H9 (cell line): ENCODE measurements at regions not wholly inside any gene's neighbourhood (a gene's known extent, or its start where the extent isn't known, plus 50 kb on each side); places are given as distances from the start of the nearest gene placed in this dataset.

Experiments
- DNase-seq: peaks from one replicate; pipeline ENCODE4 v3.0.0-alpha.2; 2017
- H2AFZ ChIP-seq: one replicate; pipeline ENCODE4 v1.6.1; 2013; ENCODE audit warnings: mild to moderate bottlenecking, low read length, control low read depth, moderate library complexity
- H2AK5ac ChIP-seq: 2 replicates; pipeline ENCODE4 v1.6.1; 2013; ENCODE audit warnings: low read length, control low read depth, mixed read lengths; ENCODE audit not compliant: insufficient read length
- H2BK120ac ChIP-seq: one replicate; pipeline ENCODE4 v1.6.1; 2013; ENCODE audit warnings: low read depth, mild to moderate bottlenecking, low read length, control low read depth, inconsistent platforms; ENCODE audit not compliant: poor library complexity, severe bottlenecking
- H2BK12ac ChIP-seq: 2 replicates; pipeline ENCODE4 v1.6.1; 2013; ENCODE audit warnings: low read length, control low read depth, mixed read lengths, low read depth; ENCODE audit not compliant: insufficient read length
- H2BK15ac ChIP-seq: 2 replicates; pipeline ENCODE4 v1.6.1; 2013; ENCODE audit warnings: low read depth, low read length, control low read depth
- H2BK20ac ChIP-seq: one replicate; pipeline ENCODE4 v1.6.1; 2013; ENCODE audit warnings: low read depth, mild to moderate bottlenecking, low read length, control low read depth, inconsistent platforms; ENCODE audit not compliant: poor library complexity, severe bottlenecking
- H2BK5ac ChIP-seq: 2 replicates; pipeline ENCODE4 v1.6.1; 2013; ENCODE audit warnings: low read length, control low read depth, mixed read lengths; ENCODE audit not compliant: insufficient read length
- H3K14ac ChIP-seq: 2 replicates; pipeline ENCODE4 v1.6.1; 2013; ENCODE audit warnings: low read length, control low read depth; ENCODE audit not compliant: insufficient read depth
- H3K18ac ChIP-seq: 2 replicates; pipeline ENCODE4 v1.6.1; 2013; ENCODE audit warnings: low read depth, mild to moderate bottlenecking, mixed read lengths, low read length, control low read depth; ENCODE audit not compliant: insufficient read length
- H3K23ac ChIP-seq: 2 replicates; pipeline ENCODE4 v1.6.1; 2013; ENCODE audit warnings: low read length, control low read depth, mixed read lengths, low read depth; ENCODE audit not compliant: insufficient read length
- H3K23me2 ChIP-seq: 2 replicates; pipeline ENCODE4 v1.6.1; 2013; ENCODE audit warnings: low read depth, mild to moderate bottlenecking, mixed read lengths, low read length, control low read depth; ENCODE audit not compliant: insufficient read length, poor library complexity, severe bottlenecking
- H3K27ac ChIP-seq: 2 replicates; pipeline ENCODE4 v1.5.1; 2013; ENCODE audit warnings: low read length, control low read depth, mixed read lengths, low read depth; ENCODE audit not compliant: insufficient read length
- H3K27me3 ChIP-seq: 2 replicates; pipeline ENCODE4 v1.6.1; 2013; ENCODE audit warnings: low read length, control low read depth, inconsistent platforms; ENCODE audit not compliant: insufficient read depth
- H3K4ac ChIP-seq: 2 replicates; pipeline ENCODE4 v1.6.1; 2013; ENCODE audit warnings: low read depth, mild to moderate bottlenecking, control low read depth, inconsistent platforms, low read length, moderate library complexity
- H3K4me1 ChIP-seq: 2 replicates; pipeline ENCODE4 v1.6.1; 2013; ENCODE audit warnings: low read length, control low read depth, inconsistent platforms; ENCODE audit not compliant: insufficient read depth
- H3K4me2 ChIP-seq: 2 replicates; pipeline ENCODE4 v1.6.1; 2013; ENCODE audit warnings: low read length, control low read depth, mixed read lengths; ENCODE audit not compliant: insufficient read length, insufficient read depth
- H3K56ac ChIP-seq: 2 replicates; pipeline ENCODE4 v1.6.1; 2013; ENCODE audit warnings: low read depth, mild to moderate bottlenecking, mixed read lengths, low read length, control low read depth; ENCODE audit not compliant: insufficient read length
- H3K79me1 ChIP-seq: 2 replicates; pipeline ENCODE4 v1.6.1; 2013; ENCODE audit warnings: low read depth, mild to moderate bottlenecking, moderate library complexity, low read length, control low read depth, inconsistent platforms; ENCODE audit not compliant: insufficient read depth, poor library complexity, severe bottlenecking
- H3K79me2 ChIP-seq: 2 replicates; pipeline ENCODE4 v1.6.1; 2013; ENCODE audit warnings: low read length, control low read depth, inconsistent platforms; ENCODE audit not compliant: insufficient read depth
- H3K9ac ChIP-seq: 2 replicates; pipeline ENCODE4 v1.6.1; 2013; ENCODE audit warnings: low read length, control low read depth, mixed read lengths; ENCODE audit not compliant: insufficient read length; ENCODE audit errors: extremely low read depth
- H3K9me3 ChIP-seq: one replicate; pipeline ENCODE4 v1.6.1; 2013; ENCODE audit warnings: low read depth, low read length, inconsistent platforms; ENCODE audit not compliant: control insufficient read depth
- H3T11ph ChIP-seq: one replicate; pipeline ENCODE4 v1.6.1; 2013; ENCODE audit warnings: mild to moderate bottlenecking, low read length, control low read depth, inconsistent platforms
- H4K20me1 ChIP-seq: one replicate; pipeline ENCODE4 v1.6.1; 2013; ENCODE audit not compliant: control insufficient read depth, insufficient read length, insufficient read depth
- H4K5ac ChIP-seq: 2 replicates; pipeline ENCODE4 v1.6.1; 2013; ENCODE audit warnings: low read depth, mild to moderate bottlenecking, mixed read lengths, low read length, control low read depth; ENCODE audit not compliant: insufficient read length
- H4K8ac ChIP-seq: replicated peaks from 2 replicates; pipeline ENCODE4 v1.6.1; 2013; ENCODE audit warnings: low read length, control low read depth, mixed read lengths, low read depth; ENCODE audit not compliant: insufficient read length
- H4K91ac ChIP-seq: 2 replicates; pipeline ENCODE4 v1.6.1; 2013; ENCODE audit warnings: low read depth, mild to moderate bottlenecking, moderate library complexity, mixed read lengths, low read length, control low read depth; ENCODE audit not compliant: insufficient read length
- H3K27ac Mint-ChIP-seq, 3 experiments: 2 replicates in 2 of 3; 3 replicates in 1 of 3; pipeline ENCODE4 v1.8.0; 2020 to 2021; ENCODE audit warnings: mixed read lengths in 3 of 3, mild to moderate bottlenecking in 1 of 3, moderate library complexity in 1 of 3
- H3K27me3 Mint-ChIP-seq: 2 replicates; pipeline ENCODE4 v1.8.0; 2021; ENCODE audit warnings: low read depth, mild to moderate bottlenecking, moderate library complexity, mixed read lengths
- H3K36me3 Mint-ChIP-seq, 3 experiments: 2 replicates in 2 of 3; 3 replicates in 1 of 3; pipeline ENCODE4 v1.8.0; 2020 to 2021; ENCODE audit warnings: low read depth in 3 of 3, mixed read lengths in 3 of 3; ENCODE audit not compliant: insufficient read depth in 1 of 3
- H3K4me1 Mint-ChIP-seq, 2 experiments: 2 replicates each; pipeline ENCODE4 v1.8.0; 2020; ENCODE audit warnings: mixed read lengths in 2 of 2
- H3K4me3 Mint-ChIP-seq, 2 experiments: 2 replicates in 1 of 2; 3 replicates in 1 of 2; pipeline ENCODE4 v1.8.0; 2020 to 2021; ENCODE audit warnings: mild to moderate bottlenecking in 2 of 2, mixed read lengths in 2 of 2, moderate library complexity in 1 of 2
- H3K9me3 Mint-ChIP-seq, 2 experiments: 2 replicates in 1 of 2; 3 replicates in 1 of 2; pipeline ENCODE4 v1.8.0; 2020; ENCODE audit warnings: mild to moderate bottlenecking in 2 of 2, mixed read lengths in 2 of 2, moderate library complexity in 1 of 2
- CTCF ChIP-seq: fragments of 200-600 bp; sonication (generic); conservative IDR thresholded peaks from 3 replicates; pipeline ENCODE4 v1.8.0; 2021; ENCODE audit warnings: antibody characterized with exemption, mild to moderate bottlenecking
- WGBS: extraction: QIAGEN DNeasy Blood & Tissue Kit; methylation state at CpG from one replicate; pipeline ENCODE4 v1.1.7; 2013; ENCODE audit warnings: missing lambda C conversion rate, low lambda C conversion rate, mixed read lengths; ENCODE audit not compliant: insufficient read length; ENCODE audit errors: extremely low coverage; 5-methylcytosine and 5-hydroxymethylcytosine counted together

GRCh38 chr10:10094691-10095090, 923.0 kb upstream of the CELF2 start:
- Histone ChIP-seq H3K18ac (no peak overlapping the region), H2BK5ac (no peak overlapping the region), H2BK15ac (no peak overlapping the region), H4K91ac (no peak overlapping the region), H2BK20ac (no peak overlapping the region), H3K27ac (no peak overlapping the region), H2BK12ac (no peak overlapping the region), H3T11ph (no peak overlapping the region), H2AFZ (no peak overlapping the region), H2BK120ac (no peak overlapping the region), H4K8ac (no peak overlapping the region), H3K56ac (no peak overlapping the region), H3K4ac (no peak overlapping the region), H3K27me3 (no peaks in the 10 kb centered on the region), H4K20me1 (no peaks in the 10 kb centered on the region), H3K79me2 (no peaks in the 10 kb centered on the region), H4K5ac (no peak overlapping the region), H3K4me1 (no peaks in the 10 kb centered on the region), H3K14ac (no peak overlapping the region), H3K79me1 (no peaks in the 10 kb centered on the region), H2AK5ac (no peak overlapping the region), H3K4me2 (no peak overlapping the region), H3K9ac (no peak overlapping the region), H3K23ac (no peak overlapping the region), H3K9me3 (no peaks in the 10 kb centered on the region), H3K23me2 (no peaks in the 10 kb centered on the region)
- Mint-ChIP-seq H3K4me3 (no peak overlapping the region), H3K27me3 (no peaks in the 10 kb centered on the region), H3K27ac (no peak overlapping the region), H3K9me3 (peaks cover 2 to 6% of the 10 kb centered on the region in 2 experiments; a peak in 2 of 5 replicates), H3K36me3 (peaks cover 0 to 6% (median 0%) of the 10 kb centered on the region in 3 experiments; a peak in 2 of 7 replicates), H3K4me1 (peaks cover 9% of the 10 kb centered on the region in 2 experiments)
- no peak for TF ChIP-seq CTCF
- WGBS = no CpG with 5 or more reads among the region's 5 CpGs
- DNase-seq = no peak
